ENCODE measurements at regions not wholly inside any gene's neighbourhood (a gene's known extent, or its start where the extent isn't known, plus 50 kb on each side); places are given as distances from the start of the nearest gene placed in this dataset.

DNA sequence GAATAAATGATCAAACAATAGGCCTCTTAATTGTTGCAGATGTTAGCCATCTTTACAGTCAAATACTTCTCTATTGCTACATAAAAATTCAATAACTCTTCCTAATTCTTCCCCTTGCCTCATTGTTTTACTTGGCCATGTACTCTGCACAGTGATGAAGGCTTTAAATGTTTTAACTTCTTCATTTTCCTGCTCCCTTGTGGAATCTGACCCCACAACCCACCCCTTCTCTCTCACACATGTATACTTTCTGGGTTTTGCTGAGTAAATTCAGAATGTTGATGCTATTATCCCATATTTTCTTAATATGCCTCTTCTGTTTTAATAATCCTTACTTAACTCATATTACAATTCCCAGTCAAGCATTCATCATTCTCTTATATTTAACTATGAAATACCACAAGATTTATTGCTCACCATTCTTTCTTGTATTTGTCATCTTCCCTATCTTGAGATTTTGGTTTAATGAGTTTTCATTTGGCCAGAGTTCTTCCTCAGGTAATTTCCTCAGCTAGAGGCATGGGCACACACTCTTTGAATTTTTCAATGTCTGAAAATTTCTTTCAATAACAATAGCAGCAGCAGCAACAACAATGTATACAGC, 327.8 kb upstream of the USP24 start:
- no peak overlapping the region for H3K4me3 ChIP-seq
- CTCF ChIA-PET, result no interaction called here
- H3K4me2 ChIP-seq, result no peak overlapping the region
- DNase-seq, result peak in 1 of 2 experiments; percentile 67
- no TSS peak for BruUV-seq (replicated peaks)
- H4K20me1 ChIP-seq (ENCODE audit: insufficient read depth), result no peaks in the 10 kb centered on the region
- POLR2A ChIA-PET (ENCODE audit: unreplicated experiment), result no interaction called here
- H3K27me3 ChIP-seq (ENCODE audit: insufficient read depth, low read depth), result no peaks in the 10 kb centered on the region
- no peaks in the 10 kb centered on the region for H3F3A ChIP-seq (ENCODE audit: insufficient read depth, low read depth)
- TF ChIP-seq, protein P1, sequence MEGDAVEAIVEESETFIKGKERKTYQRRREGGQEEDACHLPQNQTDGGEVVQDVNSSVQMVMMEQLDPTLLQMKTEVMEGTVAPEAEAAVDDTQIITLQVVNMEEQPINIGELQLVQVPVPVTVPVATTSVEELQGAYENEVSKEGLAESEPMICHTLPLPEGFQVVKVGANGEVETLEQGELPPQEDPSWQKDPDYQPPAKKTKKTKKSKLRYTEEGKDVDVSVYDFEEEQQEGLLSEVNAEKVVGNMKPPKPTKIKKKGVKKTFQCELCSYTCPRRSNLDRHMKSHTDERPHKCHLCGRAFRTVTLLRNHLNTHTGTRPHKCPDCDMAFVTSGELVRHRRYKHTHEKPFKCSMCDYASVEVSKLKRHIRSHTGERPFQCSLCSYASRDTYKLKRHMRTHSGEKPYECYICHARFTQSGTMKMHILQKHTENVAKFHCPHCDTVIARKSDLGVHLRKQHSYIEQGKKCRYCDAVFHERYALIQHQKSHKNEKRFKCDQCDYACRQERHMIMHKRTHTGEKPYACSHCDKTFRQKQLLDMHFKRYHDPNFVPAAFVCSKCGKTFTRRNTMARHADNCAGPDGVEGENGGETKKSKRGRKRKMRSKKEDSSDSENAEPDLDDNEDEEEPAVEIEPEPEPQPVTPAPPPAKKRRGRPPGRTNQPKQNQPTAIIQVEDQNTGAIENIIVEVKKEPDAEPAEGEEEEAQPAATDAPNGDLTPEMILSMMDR (conservative IDR thresholded peaks at IDR 0.05), result no peak
- no peak for TF ChIP-seq EZH2 (IDR thresholded peaks at IDR 0.05; ENCODE audit: low read depth)
- H3K9me3 ChIP-seq (ENCODE audit: insufficient read depth, low read depth), result no peaks in the 10 kb centered on the region
- intact Hi-C loops (cut with micrococcal nuclease; ENCODE audit: unreplicated experiment), result no loop called here
- H2AFZ ChIP-seq, result no peak overlapping the region
- no peaks in the 10 kb centered on the region for H3K36me3 ChIP-seq (ENCODE audit: low read depth)
- no peaks in the 10 kb centered on the region for H3K79me2 ChIP-seq (ENCODE audit: low read depth)
- H3K27ac ChIP-seq, result 0 out of 2 replicates have a peak overlapping the region, but pooled peaks have one; percentile 15
- H3K4me1 ChIP-seq (replicated peaks; ENCODE audit: insufficient read depth), result peaks cover 18% of the 10 kb centered on the region
- H3K9me2 ChIP-seq (ENCODE audit: insufficient read depth), result no peaks in the 10 kb centered on the region

DNA sequence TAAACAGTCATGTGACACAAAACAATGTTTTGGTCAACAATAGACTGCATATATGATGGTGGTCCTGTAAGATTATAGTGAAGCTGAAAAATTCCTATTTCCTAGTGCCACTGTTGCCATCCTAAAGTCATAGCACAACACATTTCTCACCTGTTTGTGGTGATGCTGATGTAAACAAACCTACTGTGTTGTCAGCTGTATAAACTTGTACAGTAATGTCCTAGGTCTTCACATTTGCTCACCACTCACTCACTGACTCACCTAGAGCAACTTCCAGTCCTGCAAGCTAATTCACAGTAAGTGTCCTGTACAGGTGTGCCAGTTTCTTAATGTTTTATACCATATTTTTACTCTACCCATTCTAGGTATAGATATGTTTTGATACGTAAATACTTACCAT, 326.1 kb upstream of the USP24 start:
- TF ChIP-seq, protein P1 (conservative IDR thresholded peaks at IDR 0.05), result no peak
- no peak for TF ChIP-seq EZH2 (IDR thresholded peaks at IDR 0.05; ENCODE audit: low read depth)
- Histone ChIP-seq H3K4me1 (replicated peaks; ENCODE audit: insufficient read depth) (peaks cover 18% of the 10 kb centered on the region), H3K27ac (no peak overlapping the region), H3F3A (ENCODE audit: insufficient read depth, low read depth) (no peaks in the 10 kb centered on the region), H3K79me2 (ENCODE audit: low read depth) (no peaks in the 10 kb centered on the region), H3K9me3 (ENCODE audit: insufficient read depth, low read depth) (no peaks in the 10 kb centered on the region), H3K9me2 (ENCODE audit: insufficient read depth) (no peaks in the 10 kb centered on the region), H3K36me3 (ENCODE audit: low read depth) (no peaks in the 10 kb centered on the region), H3K27me3 (ENCODE audit: insufficient read depth, low read depth) (no peaks in the 10 kb centered on the region), H3K4me2 (no peak overlapping the region), H3K4me3 (no peak overlapping the region), H2AFZ (no peak overlapping the region), H4K20me1 (ENCODE audit: insufficient read depth) (no peaks in the 10 kb centered on the region)
- ChIA-PET POLR2A (ENCODE audit: unreplicated experiment) (no interaction called here), CTCF (no interaction called here)
- BruUV-seq (replicated peaks), result no TSS peak
- intact Hi-C loops (cut with micrococcal nuclease; ENCODE audit: unreplicated experiment), result no loop called here
- DNase-seq, result peak in 1 of 2 experiments; percentile 55

- no peaks in the 10 kb centered on the region for H3K79me2 ChIP-seq (ENCODE audit: low read depth)
- ChIA-PET POLR2A (ENCODE audit: unreplicated experiment) (no interaction called here), CTCF (no interaction called here)
- H3K9me3 ChIP-seq (ENCODE audit: insufficient read depth, low read depth), result no peaks in the 10 kb centered on the region
- no peak overlapping the region for H2AFZ ChIP-seq
- TF ChIP-seq, protein P1 (conservative IDR thresholded peaks at IDR 0.05), result no peak
- TF ChIP-seq EZH2 (IDR thresholded peaks at IDR 0.05; ENCODE audit: low read depth), result no peak
- no peaks in the 10 kb centered on the region for H3F3A ChIP-seq (ENCODE audit: insufficient read depth, low read depth)
- no peak for DNase-seq
- H3K36me3 ChIP-seq (ENCODE audit: low read depth), result no peaks in the 10 kb centered on the region
- H4K20me1 ChIP-seq (ENCODE audit: insufficient read depth), result no peaks in the 10 kb centered on the region
- no TSS peak for BruUV-seq (replicated peaks)
- H3K9me2 ChIP-seq (ENCODE audit: insufficient read depth), result no peaks in the 10 kb centered on the region
- intact Hi-C loops (cut with micrococcal nuclease; ENCODE audit: unreplicated experiment), result no loop called here
- no peak overlapping the region for H3K27ac ChIP-seq
- peaks cover 19% of the 10 kb centered on the region for H3K4me1 ChIP-seq (replicated peaks; ENCODE audit: insufficient read depth)
- no peak overlapping the region for H3K4me2 ChIP-seq
- H3K4me3 ChIP-seq, result no peak overlapping the region
- H3K27me3 ChIP-seq (ENCODE audit: insufficient read depth, low read depth), result no peaks in the 10 kb centered on the region
Observed at GRCh38 chr1:55539652-55540512, 324.7 kb upstream of the USP24 start.
